ENCODE measurements at regions not wholly inside any gene's neighbourhood (a gene's known extent, or its start where the extent isn't known, plus 50 kb on each side); places are given as distances from the start of the nearest gene placed in this dataset.
"Not testable (repeated sequence)": the region's sequence is repeated elsewhere in the genome, so short reads cannot be mapped to it uniquely, and the experiment has no call there.

DNA sequence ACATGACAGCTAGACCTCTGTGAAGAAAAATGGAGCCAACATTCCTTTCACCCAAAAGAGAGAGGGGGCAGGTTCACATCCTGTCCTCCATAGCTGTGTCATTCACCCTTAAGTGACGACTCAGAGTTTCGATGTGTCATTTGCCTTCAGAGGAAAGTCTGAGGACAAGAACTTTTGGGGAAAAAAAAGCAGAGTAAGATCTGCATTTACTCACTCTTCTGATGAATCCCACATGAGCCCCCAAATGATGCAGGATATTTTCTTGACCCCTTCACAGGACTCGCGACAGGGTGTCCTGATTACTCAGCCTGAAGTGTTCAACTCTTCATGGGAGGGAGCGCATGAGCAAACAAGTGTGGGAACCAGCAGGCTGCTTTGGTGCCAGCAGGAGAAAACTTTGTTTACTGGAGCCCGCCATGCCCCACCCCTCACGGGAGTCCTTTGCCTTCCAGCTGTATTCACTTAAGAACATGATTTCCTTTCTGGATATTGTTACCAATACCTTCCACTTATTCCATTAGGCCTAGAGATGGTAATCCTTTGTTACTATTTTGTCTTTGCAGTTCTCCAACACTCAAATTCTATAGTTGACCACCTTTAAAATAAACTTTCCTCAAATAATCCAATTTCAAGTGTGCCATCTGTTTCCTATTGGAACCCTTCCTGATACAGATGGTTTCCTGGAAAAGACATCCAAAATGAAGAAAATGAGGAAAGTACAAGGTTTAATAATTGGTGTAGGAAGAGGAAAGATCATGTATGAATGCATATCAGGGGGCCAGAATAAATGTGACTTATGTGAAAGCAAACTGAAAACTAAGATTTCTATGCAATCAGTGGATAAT, 729.8 kb downstream of the FAM181B start:
- no peak for DNase-seq
- intact Hi-C loops (cut with DNase I), result no loop called here

DNA sequence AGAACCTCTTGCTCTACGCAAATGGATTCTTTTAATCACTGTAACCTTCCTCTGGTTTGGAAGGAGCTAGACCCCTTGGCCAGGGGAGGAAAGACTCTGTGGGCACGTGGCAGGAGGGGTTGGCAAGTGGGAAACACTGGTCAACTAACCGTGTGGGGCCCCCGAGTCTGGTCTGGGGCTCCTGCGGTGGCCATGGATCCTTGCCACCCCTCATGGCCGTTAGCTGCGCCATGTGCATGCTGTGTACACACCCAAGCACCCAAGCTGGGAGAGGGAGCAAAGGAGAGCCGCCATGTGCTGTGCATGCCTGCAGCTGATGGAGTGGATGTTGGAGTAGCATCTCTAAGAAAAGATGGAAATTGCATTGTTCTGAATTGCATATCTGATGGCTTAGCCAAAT, 730.6 kb downstream of the FAM181B start:
- DNase-seq, result peak in 1 of 10 donors; percentile 57

DNA sequence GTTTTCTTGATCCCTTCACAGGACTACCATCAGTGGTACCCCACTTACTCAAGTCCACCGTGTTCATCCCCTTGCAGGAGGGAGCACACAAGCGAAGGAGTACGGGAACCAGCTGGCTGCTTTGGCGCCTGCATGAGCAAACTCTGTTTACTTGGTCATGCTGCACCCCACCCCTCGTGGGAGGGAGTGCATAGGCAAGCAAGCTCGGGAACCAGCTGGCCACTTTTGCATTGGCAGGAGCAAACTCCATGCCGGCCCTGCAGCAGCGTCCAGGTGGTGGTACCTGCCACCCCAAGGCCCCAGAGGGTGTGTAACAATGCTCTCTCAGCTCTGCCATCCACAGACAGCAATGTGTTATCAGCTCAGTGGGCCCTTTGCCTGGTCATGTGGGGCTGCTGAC, 737.8 kb downstream of the FAM181B start:
- DNase-seq, result peak in 1 of 10 donors; percentile 65
- intact Hi-C loops (cut with DNase I), result no loop called here

More for the DNA sequence above, 730.6 kb downstream of the FAM181B start:
- intact Hi-C loops (cut with DNase I), result no loop called here

DNA sequence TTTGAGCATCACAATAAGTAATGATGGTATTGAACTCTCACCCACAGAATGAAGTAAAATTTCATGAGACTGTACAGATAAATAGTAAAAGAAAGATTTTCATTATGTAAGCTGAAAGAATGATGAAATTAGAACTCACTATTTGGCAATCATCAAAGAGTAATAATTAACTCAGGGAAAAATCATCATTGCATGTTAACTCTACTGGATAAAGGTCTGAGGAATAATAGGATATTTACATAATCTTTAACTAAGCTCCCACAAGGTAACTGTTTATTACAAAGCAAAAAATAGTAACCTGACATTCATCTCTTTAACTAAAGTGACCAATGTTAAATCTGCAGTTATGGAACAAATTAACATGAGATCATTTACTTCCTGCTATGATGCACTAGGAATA, 739.9 kb downstream of the FAM181B start:
- no peak for DNase-seq
- intact Hi-C loops (cut with DNase I), result no loop called here

DNA sequence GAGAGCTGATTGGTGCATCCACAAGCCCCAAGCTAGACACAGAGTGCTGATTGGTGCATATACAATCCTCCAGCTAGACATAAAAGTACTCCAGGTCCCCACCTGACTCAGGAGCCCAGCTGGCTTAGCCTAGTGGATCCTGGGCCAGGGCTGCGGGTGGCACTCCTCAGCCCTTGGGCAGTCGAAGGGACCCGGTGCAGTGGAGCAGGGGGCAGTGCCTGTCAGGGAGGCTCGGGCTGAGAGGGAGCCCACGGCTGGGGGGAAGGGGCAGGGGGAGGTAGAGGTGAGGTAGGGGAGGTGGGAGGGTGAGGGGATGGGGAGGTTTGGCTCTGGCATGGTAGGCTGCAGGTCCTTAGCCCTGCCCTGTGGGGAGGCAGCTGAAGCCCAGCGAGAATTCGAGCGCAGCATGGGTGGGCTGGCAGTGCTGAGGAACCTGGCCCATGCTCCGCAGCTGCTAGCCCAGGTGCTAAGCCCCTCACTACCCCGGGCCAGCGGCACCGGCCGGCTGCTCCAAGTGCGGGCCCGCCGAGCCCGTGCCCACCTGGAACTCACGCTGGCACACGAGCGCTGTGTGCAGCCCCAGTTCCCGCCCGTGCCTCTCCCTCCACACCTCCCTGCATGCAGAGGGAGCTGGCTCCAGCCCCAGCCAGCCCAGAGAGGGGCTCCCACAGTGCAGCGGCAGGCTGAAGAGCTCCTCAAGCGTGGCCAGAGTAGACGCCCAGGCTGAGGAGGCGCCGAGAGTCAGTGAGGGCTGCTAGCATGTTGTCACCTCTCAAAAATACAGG, 742.8 kb downstream of the FAM181B start:
- intact Hi-C loops (cut with DNase I), result no loop called here
- DNase-seq, result peak in 1 of 10 donors; percentile 72

DNA sequence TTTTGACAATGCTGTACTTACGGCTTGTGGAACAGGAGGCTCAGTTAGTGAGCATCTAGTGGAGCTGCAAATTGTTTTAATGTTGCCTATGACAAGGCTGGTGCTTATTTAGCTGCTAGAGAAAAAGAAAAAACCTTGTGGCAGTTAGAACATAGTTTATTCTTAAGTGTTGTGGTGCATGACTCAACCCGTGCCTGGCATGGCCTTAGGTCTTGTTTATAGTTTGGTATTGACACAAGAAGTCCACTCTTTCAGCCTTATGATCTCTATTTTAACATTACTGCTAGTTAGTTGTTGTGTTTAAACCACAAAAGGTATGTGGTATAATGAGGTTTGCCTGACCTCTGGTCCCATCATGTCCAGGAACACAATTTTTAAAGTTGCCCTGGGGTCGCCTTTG, 744.6 kb downstream of the FAM181B start:
- DNase-seq, result no peak
- intact Hi-C loops (cut with DNase I), result no loop called here

DNA sequence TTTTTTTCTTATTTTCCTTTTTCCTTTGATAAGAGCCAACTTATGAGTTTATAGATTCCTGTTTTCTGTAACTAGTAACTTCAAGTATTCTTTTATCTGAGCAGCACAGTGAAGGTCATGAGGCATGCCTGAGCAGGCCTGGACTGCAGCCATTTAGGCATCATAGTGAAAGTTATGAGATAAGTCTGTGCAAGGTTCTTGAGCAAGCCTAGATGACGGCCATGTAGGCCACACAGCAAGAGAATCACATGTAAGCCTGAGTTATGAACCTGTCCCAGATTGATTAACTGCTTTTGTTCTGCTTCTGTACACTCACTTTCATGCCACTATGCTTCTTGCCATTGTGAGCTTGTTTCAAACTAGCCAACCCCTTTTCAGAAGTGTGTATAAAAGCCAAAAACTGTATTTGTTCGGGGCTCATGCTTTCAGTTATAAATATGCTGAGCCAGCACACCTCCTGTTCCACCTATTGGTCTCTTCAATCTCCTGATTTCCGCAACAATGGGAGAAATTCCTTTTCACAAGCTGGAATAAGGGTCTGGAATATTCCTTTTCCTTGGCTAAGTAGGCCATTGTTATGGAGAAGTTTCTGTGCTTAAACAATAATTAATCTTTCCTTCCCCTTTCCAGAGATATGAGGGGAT, 745.7 kb downstream of the FAM181B start:
- DNase-seq, result no peak
- intact Hi-C loops (cut with DNase I), result no loop called here

DNA sequence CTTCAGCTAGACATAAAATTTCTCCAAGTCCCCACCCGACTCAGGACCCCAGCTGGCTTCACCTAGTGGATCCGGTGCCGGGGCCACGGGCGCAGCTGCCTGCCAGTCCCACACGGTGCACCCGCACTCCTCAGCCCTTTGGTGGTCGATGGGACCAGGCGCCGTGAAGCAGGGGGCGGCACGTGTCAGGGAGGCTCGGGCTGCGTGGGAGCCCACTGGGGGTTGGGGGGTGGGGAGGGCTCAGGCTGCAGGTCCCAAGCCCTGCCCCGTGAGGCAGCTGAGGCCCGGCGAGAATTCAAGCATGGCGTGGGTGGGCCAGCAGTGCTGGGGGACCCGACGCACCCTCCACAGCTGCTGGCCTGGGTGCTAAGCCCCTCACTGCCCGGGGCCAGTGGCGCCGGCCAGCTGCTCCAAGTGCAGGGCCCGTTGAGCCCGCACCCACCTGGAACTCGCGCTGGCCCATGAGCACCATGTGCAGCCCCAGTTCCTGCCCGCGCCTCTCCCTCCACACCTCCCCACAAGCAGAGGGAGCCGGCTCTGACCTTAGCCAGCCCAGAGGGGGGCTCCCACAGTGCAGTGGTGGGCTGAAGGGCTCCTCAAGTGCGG, 747.0 kb downstream of the FAM181B start:
- intact Hi-C loops (cut with DNase I), result no loop called here
- DNase-seq, result peak in 1 of 10 donors; percentile 76

DNA sequence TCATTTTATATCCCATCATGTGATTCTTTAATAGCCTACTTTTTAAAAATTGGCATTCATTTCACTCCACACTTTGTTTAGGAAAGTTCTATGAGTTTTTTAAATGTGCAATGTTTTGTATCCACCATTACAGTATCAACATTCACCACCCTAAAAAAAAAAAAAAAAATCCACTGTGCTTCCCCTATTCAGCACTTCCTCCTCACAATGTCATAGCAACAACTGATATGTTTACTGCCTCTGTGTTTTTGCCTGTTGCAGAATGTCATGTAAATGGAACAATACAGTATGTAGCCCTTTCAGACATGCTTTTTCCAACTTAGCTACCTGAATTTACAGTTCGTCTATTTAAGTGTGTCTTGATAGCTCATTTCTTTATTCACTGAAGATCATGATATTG, 754.2 kb downstream of the FAM181B start:
- DNase-seq, result no peak
- intact Hi-C loops (cut with DNase I), result no loop called here

DNA sequence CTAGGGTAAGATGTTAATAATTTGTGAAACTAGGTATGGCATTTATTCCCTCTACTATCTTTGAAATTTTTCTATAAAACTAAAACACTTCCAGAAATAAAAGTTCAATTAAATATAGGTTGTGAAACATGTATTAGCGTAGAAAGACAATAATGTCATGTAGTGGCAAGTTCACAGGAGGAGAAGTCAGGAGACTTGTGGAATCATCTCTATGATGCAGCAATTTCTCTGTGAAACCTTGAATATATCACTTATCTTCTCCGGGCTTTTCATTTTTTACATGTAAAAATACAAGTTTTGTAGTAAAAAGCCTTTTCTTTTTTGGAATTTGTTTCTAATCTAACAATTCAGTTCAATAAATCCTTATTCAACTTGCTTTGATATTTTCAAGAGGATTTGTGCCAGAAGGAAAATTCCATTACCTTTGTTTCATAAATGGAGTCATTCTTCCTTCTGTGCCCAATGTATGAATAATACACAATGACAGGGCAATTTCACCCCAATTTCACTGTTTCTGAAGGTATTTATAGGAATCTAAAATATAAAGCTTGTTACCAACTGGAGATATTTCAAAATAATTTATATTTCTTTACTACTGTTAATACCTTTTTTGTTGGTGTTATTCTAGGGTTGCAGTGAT, 758.3 kb downstream of the FAM181B start:
- DNase-seq, result no peak
- intact Hi-C loops (cut with DNase I), result no loop called here

DNA sequence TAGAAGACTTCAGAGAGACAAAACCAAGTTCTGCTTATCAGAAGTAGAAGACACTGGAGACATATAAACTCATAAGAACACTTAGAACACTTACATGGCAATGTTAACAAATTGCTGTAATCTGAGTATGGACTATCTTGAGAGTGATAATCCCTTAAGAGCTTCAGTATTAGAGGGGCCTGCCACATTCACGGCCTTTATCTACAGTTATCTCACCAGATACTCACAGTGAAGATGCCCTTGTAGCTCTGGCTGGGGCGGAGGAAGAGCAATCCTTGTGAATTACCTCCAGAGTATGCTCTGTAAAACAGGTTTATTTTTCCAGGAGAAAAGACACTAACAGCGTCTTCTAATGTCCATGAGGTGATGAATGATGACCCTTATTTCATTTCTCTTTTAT, 762.8 kb downstream of the FAM181B start:
- intact Hi-C loops (cut with DNase I), result no loop called here
- DNase-seq, result no peak

DNA sequence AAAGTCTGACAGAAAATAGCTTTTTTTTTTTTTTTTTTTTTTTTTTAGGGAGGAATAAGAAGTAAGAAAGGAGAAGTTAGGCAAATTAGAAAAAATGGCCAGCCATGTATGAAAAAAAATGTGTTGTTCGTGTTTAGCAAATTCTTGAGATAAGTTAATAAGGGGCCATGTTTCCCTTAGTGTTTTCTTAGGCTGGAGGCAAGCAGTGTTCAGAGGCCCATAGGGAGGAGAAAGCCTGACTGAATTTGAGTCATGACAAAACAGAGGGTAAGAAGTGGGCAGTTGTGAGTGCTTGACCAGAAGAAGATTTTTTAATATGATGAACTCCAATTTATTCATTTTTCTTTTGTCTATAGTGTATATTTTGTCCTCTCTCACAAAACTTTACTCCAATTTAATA, 766.4 kb downstream of the FAM181B start:
- intact Hi-C loops (cut with DNase I), result no loop called here
- DNase-seq, result no peak

DNA sequence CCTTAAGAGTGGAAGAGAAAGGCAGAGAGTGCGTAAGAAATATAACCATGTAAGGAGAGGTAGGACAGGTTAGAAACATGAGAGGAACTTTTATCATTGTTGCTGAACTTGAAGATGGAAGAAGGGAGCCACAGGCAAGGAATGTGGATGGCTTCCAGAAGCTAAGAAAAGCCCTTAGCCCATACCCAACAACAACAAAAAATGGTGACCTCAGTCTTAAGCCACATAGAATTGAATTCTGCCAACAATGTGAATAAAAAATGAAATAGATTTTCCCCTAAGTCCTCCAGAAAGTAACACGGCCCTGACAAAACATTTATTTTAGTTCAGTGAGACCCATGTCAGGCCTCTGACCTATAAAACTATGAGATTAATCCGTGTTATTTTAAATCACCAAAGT, 767.3 kb downstream of the FAM181B start:
- DNase-seq, result no peak
- intact Hi-C loops (cut with DNase I), result no loop called here

DNA sequence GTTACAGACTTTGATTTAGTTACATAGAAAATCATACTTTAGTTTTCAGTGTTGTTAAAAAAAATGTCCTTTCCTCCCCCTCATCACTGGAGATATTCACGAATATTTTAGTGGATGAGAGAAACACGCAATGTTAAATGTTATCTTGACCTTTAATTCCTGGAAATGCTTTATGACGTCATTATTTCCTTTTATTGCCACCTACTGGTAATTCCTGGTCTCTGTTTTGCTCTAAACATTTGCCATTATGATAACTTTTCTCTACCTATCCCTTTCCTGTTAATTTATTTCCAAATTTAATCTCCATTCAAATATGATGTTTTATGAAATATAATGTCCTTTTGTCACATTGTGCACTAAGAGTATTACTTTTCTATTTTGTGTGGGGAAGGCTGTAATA, 770.6 kb downstream of the FAM181B start:
- DNase-seq, result no peak
- intact Hi-C loops (cut with DNase I), result no loop called here

DNA sequence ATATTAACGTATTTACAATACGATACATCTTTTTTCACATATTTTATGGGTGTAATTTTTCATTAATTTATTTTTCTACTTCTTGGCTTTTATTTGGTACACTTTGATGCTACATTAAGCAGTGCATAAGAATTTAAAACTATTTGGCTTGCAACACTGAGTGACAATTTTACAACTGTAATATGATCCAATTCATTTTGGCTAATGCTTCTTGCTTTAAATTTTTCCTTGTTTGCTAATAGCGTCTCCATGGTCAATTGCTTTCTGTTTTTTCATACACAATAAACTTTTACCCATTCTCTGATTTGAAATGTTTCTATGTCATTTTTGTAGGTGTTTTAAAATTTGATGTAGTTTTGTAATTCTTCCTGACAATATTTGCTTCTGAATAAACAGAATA, 773.2 kb downstream of the FAM181B start:
- no peak for DNase-seq
- intact Hi-C loops (cut with DNase I), result no loop called here

DNA sequence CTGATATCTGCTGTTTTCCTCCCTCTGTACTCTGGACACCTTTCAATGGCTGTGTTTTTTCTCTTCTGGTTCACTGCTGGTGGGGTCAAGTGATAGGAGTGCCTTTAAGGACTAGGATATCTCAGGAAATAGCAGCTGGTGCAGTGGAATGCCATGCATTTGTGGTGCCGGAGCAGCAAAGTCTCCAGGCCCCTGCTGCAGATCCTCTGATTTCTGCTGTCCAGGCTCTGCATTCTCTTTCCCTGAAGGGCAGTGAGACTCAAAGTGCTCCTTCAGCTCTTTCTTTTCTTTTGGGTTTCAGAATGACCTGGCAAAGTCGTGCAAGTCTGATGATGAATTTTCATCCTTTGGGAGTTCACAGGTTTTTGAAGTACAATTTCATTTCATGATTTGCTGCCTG, 774.3 kb downstream of the FAM181B start:
- no peak for DNase-seq
- intact Hi-C loops (cut with DNase I), result no loop called here

DNA sequence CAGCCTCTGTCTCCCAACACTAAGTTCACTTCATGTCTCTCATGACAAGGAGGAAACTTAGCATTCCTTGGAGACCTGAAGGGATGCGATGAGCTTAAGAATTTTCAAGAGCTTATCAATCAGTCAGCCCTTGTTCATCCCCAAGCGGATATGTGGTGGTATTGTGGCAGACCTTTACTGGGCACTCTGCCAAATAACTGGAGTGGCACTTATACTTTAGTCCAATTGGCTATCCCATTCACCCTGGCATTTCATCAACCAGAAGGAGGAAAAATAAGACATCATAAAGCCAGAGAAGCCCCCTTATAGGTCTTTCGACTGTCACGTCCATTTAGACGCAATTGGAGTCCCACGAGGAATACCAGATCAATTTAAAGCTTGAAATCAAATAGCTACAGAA, 779.4 kb downstream of the FAM181B start:
- DNase-seq; intact Hi-C loops (cut with DNase I): not testable (repeated sequence)

DNA sequence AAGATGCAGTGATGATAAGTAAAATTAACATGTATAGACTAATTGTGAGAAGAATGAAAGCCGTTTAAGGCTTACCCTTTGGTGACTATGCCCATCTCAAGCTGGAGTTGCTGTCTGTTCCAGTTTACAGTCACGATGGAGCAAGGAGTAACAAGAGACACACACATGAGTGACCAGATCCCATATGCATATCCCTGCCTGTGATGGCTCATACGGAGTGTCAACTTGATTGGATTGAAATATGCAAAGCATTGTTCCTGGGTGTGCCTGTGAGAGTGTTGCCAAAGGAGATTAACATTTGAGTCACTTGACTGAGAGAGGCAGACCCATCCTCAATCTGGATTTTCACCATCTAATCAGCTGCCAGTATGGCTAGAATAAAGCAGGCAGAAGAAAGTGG, 786.8 kb downstream of the FAM181B start:
- DNase-seq, result no peak
- intact Hi-C loops (cut with DNase I), result no loop called here

DNA sequence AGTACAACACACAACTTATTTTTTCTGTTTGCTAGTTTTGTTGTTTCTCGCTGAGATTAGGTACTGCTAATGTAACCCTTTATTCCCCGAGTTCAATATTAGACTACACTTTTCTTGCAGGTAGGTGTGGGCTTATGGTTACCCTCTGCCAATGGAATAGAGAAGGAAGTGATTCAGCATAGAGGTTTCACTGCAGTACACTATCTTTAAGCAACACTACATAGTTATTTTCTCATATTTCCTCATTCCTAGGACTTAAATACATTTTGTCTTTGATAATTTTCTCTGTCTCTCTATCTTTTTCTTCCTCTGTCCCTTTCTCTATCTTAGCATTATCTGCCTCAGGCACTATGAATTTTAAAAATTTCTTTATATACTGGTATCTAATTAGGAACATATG, 791.0 kb downstream of the FAM181B start:
- no peak for DNase-seq
- intact Hi-C loops (cut with DNase I), result no loop called here

DNA sequence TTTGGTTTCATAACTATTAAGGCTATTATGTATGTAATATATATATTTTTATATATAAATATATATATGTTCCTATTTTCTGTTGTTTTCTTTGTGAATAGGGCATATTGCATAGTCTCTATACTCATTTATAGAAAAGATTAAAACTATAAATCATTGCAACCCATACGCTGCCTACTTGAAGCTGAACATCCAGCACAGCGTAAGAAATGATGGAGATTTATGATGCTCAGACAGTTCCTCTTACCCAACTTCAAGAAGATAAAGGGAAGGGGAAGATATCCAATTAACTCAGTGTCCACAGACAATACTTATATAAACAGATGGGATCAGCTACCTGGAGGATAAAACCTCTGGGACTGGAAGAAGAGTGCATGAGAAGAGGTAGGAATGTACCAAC, 791.7 kb downstream of the FAM181B start:
- no peak for DNase-seq
- intact Hi-C loops (cut with DNase I), result no loop called here

DNA sequence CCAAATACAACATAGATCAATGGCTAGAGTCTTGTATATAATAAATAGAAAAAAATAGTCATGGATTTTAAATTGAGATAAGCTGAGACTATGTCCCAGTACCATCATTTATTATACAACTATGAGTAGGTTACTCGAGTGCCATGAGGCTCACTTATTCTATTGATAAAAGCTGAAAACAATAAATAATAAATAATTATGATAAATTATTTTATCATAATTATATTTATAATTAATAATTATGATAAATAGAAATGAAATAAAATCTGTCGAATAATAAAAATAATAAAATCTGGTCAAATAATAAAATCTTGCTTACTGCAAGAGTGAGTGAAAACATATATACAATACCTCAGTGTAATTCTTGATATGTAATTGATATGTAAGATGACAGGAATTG, 801.4 kb downstream of the FAM181B start:
- intact Hi-C loops (cut with DNase I), result no loop called here
- DNase-seq, result no peak
